WTC11 (cell line): ENCODE measurements at regions not wholly inside any gene's neighbourhood (a gene's known extent, or its start where the extent isn't known, plus 50 kb on each side); places are given as distances from the start of the nearest gene placed in this dataset.

ENCODE experiments used
- ATAC-seq: fragments of 200-7000 bp; cut with Tn5 transposase; 2 replicates; pipeline ENCODE4 v1.10.0; 2021; ENCODE audit warnings: mild to moderate bottlenecking, moderate library complexity
- CTCF ChIA-PET: fragments of 300-600 bp; sonication (Branson Sonifier 250); formaldehyde crosslinking; loops from one replicate; lab custom pipeline; 2021; ENCODE audit warnings: antibody characterized with exemption; lab: Charles Lee
- POLR2A ChIA-PET: fragments of 350-600 bp; sonication (Branson Sonifier 250); formaldehyde crosslinking; loops from one replicate; lab custom pipeline; 2021; ENCODE audit warnings: antibody characterized with exemption; lab: Charles Lee
- DNase-seq: peaks from one replicate; pipeline ENCODE4 v3.0.0; 2021; ENCODE audit warnings: low spot score
- H3K27ac Mint-ChIP-seq: 2 replicates; pipeline ENCODE4 v1.8.0; 2021; ENCODE audit warnings: mixed read lengths
- H3K27me3 Mint-ChIP-seq: 2 replicates; pipeline ENCODE4 v1.8.0; 2021; ENCODE audit warnings: low read depth, mild to moderate bottlenecking, moderate library complexity, mixed read lengths
- H3K36me3 Mint-ChIP-seq: 2 replicates; pipeline ENCODE4 v1.8.0; 2021; ENCODE audit warnings: mixed read lengths
- H3K4me1 Mint-ChIP-seq: 2 replicates; pipeline ENCODE4 v1.8.0; 2022; ENCODE audit warnings: mixed read lengths
- H3K4me3 Mint-ChIP-seq: 2 replicates; pipeline ENCODE4 v1.8.0; 2021; ENCODE audit warnings: mild to moderate bottlenecking, moderate library complexity, mixed read lengths
- H3K9me3 Mint-ChIP-seq: 2 replicates; pipeline ENCODE4 v1.8.0; 2021; ENCODE audit warnings: mixed read lengths
- ETV6 ChIP-seq: sonication (generic); formaldehyde crosslinking; IDR thresholded peaks from 2 replicates; pipeline ENCODE4 v1.8.1; 2022; ENCODE audit warnings: mild to moderate bottlenecking, missing genetic modification reagents
- HMGA2 ChIP-seq: fragments of 250-450 bp; sonication (Bioruptor Pico); IDR thresholded peaks from 2 replicates; pipeline ENCODE4 v1.4.0; 2021; ENCODE audit warnings: mild to moderate bottlenecking, moderate library complexity
- MAX ChIP-seq: sonication (generic); formaldehyde crosslinking; IDR thresholded peaks from 2 replicates; pipeline ENCODE4 v1.8.0; 2022; ENCODE audit warnings: mild to moderate bottlenecking, missing genetic modification reagents
- NR2C2 ChIP-seq: sonication (generic); formaldehyde crosslinking; IDR thresholded peaks from 2 replicates; pipeline ENCODE4 v1.8.0; 2022; ENCODE audit warnings: mild to moderate bottlenecking, missing genetic modification reagents
- OVOL2 ChIP-seq: fragments of 250-450 bp; sonication (Bioruptor Pico); IDR thresholded peaks from 2 replicates; pipeline ENCODE4 v1.9.0; 2021; ENCODE audit warnings: mild to moderate bottlenecking, borderline replicate concordance
- PRDM15 ChIP-seq: sonication (generic); formaldehyde crosslinking; IDR thresholded peaks from 2 replicates; pipeline ENCODE4 v1.8.0; 2022; ENCODE audit warnings: missing genetic modification reagents
- PREB ChIP-seq: sonication (generic); formaldehyde crosslinking; IDR thresholded peaks from 2 replicates; pipeline ENCODE4 v1.8.1; 2022; ENCODE audit warnings: mild to moderate bottlenecking, missing genetic modification reagents, moderate library complexity, borderline replicate concordance
- SMAD3 ChIP-seq: sonication (generic); formaldehyde crosslinking; IDR thresholded peaks from 2 replicates; pipeline ENCODE4 v1.8.0; 2022; ENCODE audit warnings: missing genetic modification reagents, mild to moderate bottlenecking, borderline replicate concordance
- USF2 ChIP-seq: sonication (generic); formaldehyde crosslinking; IDR thresholded peaks from 2 replicates; pipeline ENCODE4 v1.8.1; 2023; ENCODE audit warnings: mild to moderate bottlenecking, missing genetic modification reagents, moderate library complexity
- ZNF121 ChIP-seq: sonication (generic); formaldehyde crosslinking; IDR thresholded peaks from 2 replicates; pipeline ENCODE4 v1.8.0; 2023; ENCODE audit warnings: missing genetic modification reagents
- ZNF138 ChIP-seq: sonication (generic); formaldehyde crosslinking; conservative IDR thresholded peaks from 2 replicates; pipeline ENCODE4 v1.8.1; 2022; ENCODE audit warnings: mild to moderate bottlenecking, moderate library complexity, missing genetic modification reagents
- ZNF423 ChIP-seq: fragments of 250-450 bp; sonication (Bioruptor Pico); IDR thresholded peaks from 2 replicates; pipeline ENCODE4 v2.1.2; 2022; ENCODE audit warnings: mild to moderate bottlenecking, moderate library complexity
- TF ChIP-seq, protein P1 (sequence below): sonication (generic); formaldehyde crosslinking; IDR thresholded peaks from 2 replicates; pipeline ENCODE4 v1.8.1; 2022; ENCODE audit warnings: mild to moderate bottlenecking, moderate library complexity, missing genetic modification reagents
- TF ChIP-seq, protein P2 (sequence below): fragments of 250-450 bp; sonication (Bioruptor Pico); IDR thresholded peaks from 2 replicates; pipeline ENCODE4 v2.1.2; 2022; ENCODE audit warnings: mild to moderate bottlenecking, moderate library complexity
- TF ChIP-seq, protein P3 (sequence below): sonication (generic); formaldehyde crosslinking; IDR thresholded peaks from 2 replicates; pipeline ENCODE4 v1.8.0; 2023; ENCODE audit warnings: mild to moderate bottlenecking, missing genetic modification reagents

DNA sequence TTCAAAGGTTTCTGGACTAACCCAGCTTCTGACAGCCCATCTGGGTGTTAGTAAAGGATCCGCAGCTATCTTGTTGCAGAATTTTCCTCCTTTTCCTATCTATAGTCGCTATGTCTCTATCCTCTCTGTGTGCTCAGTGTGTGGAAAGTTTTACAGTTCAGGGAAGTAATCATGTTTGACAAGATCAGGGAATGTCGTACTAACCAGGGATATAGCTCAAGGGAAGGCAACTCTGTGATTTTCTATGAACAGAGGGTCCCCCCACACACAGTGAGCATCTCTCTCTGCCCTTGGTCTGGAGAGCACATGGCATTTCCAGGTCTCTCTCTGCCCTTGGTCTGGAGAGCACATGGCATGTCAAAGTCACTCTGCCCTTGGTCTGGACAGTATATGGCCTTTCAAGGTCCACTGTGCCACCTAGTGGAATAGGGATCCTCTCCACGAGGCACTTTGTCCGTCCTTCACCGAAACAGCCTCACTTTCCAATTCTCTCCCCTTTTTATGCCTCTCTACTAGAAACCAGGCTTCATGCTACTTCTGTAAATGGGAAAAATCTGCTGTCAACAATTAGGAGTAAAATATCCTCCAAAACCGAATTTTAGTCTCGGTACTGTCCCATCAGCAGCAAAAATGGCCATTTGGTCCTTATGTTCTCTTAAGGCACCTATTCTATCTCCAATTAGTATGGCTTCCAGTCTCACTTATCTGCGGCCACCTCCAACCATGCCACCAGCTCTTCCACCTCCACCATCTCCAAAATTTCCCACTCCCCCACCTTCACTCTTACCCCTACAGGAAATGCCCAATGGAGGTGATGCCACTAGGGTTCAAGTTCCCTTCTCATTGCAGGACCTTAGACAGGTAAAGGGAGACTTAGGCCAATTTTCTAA is 88.7 kb downstream of the IGLL5 start (continued):
- TF ChIP-seq HMGA2 (CRISPR knock-in tag), result no peak
- TF ChIP-seq ZNF121 (CRISPR knock-in tag), result no peak
- no peak for TF ChIP-seq USF2 (CRISPR knock-in tag)
- no peak for TF ChIP-seq NR2C2
- TF ChIP-seq, all 79 proteins: peak for 0

- Mint-ChIP-seq H3K27me3 (peaks cover 72% of the 10 kb centered on the region), H3K9me3 (peaks cover 58% of the 10 kb centered on the region), H3K27ac (no peak overlapping the region), H3K36me3 (peaks cover 32% of the 10 kb centered on the region), H3K4me3 (no peak overlapping the region), H3K4me1 (no peaks in the 10 kb centered on the region)
- ChIA-PET POLR2A (no interaction called here), CTCF (interaction anchor here (0.8 kb wide), 1 partner anchor 18 kb away, joined by 4 read pairs; no protein-coding TSS in a partner anchor)
- ATAC-seq (no peak), DNase-seq (no peak)
- TF ChIP-seq, protein P1, sequence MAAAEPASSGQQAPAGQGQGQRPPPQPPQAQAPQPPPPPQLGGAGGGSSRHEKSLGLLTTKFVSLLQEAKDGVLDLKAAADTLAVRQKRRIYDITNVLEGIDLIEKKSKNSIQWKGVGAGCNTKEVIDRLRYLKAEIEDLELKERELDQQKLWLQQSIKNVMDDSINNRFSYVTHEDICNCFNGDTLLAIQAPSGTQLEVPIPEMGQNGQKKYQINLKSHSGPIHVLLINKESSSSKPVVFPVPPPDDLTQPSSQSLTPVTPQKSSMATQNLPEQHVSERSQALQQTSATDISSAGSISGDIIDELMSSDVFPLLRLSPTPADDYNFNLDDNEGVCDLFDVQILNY (CRISPR knock-in tag), result no peak
- TF ChIP-seq MAX (CRISPR knock-in tag), result no peak
- TF ChIP-seq PRDM15 (CRISPR knock-in tag), result no peak
Measured at GRCh38 chr22:22977479-22978200, 90.0 kb downstream of the IGLL5 start.

- POLR2A ChIA-PET, result no interaction called here
- no peak overlapping the region for H3K4me3 Mint-ChIP-seq
- H3K9me3 Mint-ChIP-seq, result peaks cover 68% of the 10 kb centered on the region
- no peak for DNase-seq
- no peaks in the 10 kb centered on the region for H3K4me1 Mint-ChIP-seq
- H3K27ac Mint-ChIP-seq, result no peak overlapping the region
- ATAC-seq, result no peak
- H3K36me3 Mint-ChIP-seq, result peaks cover 39% of the 10 kb centered on the region
- CTCF ChIA-PET, result no interaction called here
- TF ChIP-seq ETV6 (CRISPR knock-in tag) (no peak), SMAD3 (CRISPR knock-in tag) (no peak), USF2 (CRISPR knock-in tag) (no peak), OVOL2 (CRISPR knock-in tag) (no peak), PREB (no peak), ZNF423 (no peak), ZNF138 (no peak)
- TF ChIP-seq, protein P2, sequence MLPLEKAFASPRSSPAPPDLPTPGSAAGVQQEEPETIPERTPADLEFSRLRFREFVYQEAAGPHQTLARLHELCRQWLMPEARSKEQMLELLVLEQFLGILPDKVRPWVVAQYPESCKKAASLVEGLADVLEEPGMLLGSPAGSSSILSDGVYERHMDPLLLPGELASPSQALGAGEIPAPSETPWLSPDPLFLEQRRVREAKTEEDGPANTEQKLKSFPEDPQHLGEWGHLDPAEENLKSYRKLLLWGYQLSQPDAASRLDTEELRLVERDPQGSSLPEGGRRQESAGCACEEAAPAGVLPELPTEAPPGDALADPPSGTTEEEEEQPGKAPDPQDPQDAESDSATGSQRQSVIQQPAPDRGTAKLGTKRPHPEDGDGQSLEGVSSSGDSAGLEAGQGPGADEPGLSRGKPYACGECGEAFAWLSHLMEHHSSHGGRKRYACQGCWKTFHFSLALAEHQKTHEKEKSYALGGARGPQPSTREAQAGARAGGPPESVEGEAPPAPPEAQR (CRISPR knock-in tag), result no peak
- TF ChIP-seq, protein P3, sequence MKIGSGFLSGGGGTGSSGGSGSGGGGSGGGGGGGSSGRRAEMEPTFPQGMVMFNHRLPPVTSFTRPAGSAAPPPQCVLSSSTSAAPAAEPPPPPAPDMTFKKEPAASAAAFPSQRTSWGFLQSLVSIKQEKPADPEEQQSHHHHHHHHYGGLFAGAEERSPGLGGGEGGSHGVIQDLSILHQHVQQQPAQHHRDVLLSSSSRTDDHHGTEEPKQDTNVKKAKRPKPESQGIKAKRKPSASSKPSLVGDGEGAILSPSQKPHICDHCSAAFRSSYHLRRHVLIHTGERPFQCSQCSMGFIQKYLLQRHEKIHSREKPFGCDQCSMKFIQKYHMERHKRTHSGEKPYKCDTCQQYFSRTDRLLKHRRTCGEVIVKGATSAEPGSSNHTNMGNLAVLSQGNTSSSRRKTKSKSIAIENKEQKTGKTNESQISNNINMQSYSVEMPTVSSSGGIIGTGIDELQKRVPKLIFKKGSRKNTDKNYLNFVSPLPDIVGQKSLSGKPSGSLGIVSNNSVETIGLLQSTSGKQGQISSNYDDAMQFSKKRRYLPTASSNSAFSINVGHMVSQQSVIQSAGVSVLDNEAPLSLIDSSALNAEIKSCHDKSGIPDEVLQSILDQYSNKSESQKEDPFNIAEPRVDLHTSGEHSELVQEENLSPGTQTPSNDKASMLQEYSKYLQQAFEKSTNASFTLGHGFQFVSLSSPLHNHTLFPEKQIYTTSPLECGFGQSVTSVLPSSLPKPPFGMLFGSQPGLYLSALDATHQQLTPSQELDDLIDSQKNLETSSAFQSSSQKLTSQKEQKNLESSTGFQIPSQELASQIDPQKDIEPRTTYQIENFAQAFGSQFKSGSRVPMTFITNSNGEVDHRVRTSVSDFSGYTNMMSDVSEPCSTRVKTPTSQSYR (CRISPR knock-in tag), result no peak
- TF ChIP-seq, protein P1 (CRISPR knock-in tag), result no peak
- peaks cover 75% of the 10 kb centered on the region for H3K27me3 Mint-ChIP-seq
Measured at GRCh38 chr22:22978637-22979036, 91.0 kb downstream of the IGLL5 start.
